ENCODE measurements at regions not wholly inside any gene's neighbourhood (a gene's known extent, or its start where the extent isn't known, plus 50 kb on each side); places are given as distances from the start of the nearest gene placed in this dataset.

- Histone ChIP-seq H3K9me3 (ENCODE audit: low read depth, low read length) (no peaks in the 10 kb centered on the region), H3K4me3 (ENCODE audit: low read length) (no peak overlapping the region), H3K4me1 (ENCODE audit: insufficient read depth, low read length) (peaks cover 20% of the 10 kb centered on the region), H3K27me3 (ENCODE audit: insufficient read depth, low read length) (no peaks in the 10 kb centered on the region)
Observed at GRCh38 chr2:128523457-128523856, 204.8 kb upstream of the HS6ST1 start.

DNA sequence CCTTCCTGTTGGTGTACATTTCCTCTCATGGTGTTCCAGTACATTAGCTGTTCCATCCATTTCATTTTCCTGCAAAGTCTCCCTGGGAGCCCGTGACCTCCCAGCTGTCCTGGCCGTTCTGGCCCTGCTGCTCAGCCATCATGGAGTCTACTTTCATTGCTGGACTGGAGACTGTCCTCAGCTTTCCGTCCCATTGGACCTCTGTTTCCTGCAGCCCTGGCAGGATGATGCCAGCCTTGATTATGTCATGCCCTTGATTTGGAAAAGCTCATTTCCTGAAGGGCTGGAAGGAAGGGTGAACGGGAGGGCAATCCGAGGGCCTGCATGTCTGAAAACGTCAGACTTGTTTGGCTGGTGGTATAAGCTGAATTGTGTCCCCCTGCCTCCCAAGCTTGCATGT, 205.5 kb upstream of the HS6ST1 start:
- Histone ChIP-seq H3K4me3 (ENCODE audit: low read length) (no peak overlapping the region), H3K9me3 (ENCODE audit: low read depth, low read length) (no peaks in the 10 kb centered on the region), H3K4me1 (ENCODE audit: insufficient read depth, low read length) (peaks cover 20% of the 10 kb centered on the region), H3K27me3 (ENCODE audit: insufficient read depth, low read length) (no peaks in the 10 kb centered on the region)

GRCh38 chr2:128525653-128526052, 207.0 kb upstream of the HS6ST1 start:
- Histone ChIP-seq H3K9me3 (ENCODE audit: low read depth, low read length) (no peaks in the 10 kb centered on the region), H3K4me1 (ENCODE audit: insufficient read depth, low read length) (peaks cover 8% of the 10 kb centered on the region), H3K27me3 (ENCODE audit: insufficient read depth, low read length) (no peaks in the 10 kb centered on the region), H3K4me3 (ENCODE audit: low read length) (no peak overlapping the region)

- H3K4me1 ChIP-seq (ENCODE audit: insufficient read depth, low read length) = no peaks in the 10 kb centered on the region
Observed at GRCh38 chr2:128526455-128526976, 207.8 kb upstream of the HS6ST1 start.

GRCh38 chr2:128528133-128528532, 209.5 kb upstream of the HS6ST1 start:
- H3K9me3 ChIP-seq (ENCODE audit: low read depth, low read length) = no peaks in the 10 kb centered on the region
- no peak overlapping the region for H3K4me3 ChIP-seq (ENCODE audit: low read length)
- no peaks in the 10 kb centered on the region for H3K4me1 ChIP-seq (ENCODE audit: insufficient read depth, low read length)
- no peaks in the 10 kb centered on the region for H3K27me3 ChIP-seq (ENCODE audit: insufficient read depth, low read length)

More at GRCh38 chr2:128526455-128526976, 207.8 kb upstream of the HS6ST1 start:
- H3K4me3 ChIP-seq (ENCODE audit: low read length) = no peak overlapping the region
- no peaks in the 10 kb centered on the region for H3K9me3 ChIP-seq (ENCODE audit: low read depth, low read length)
- no peaks in the 10 kb centered on the region for H3K27me3 ChIP-seq (ENCODE audit: insufficient read depth, low read length)

GRCh38 chr2:128530025-128530573, 211.4 kb upstream of the HS6ST1 start:
- Histone ChIP-seq H3K4me3 (ENCODE audit: low read length) (no peak overlapping the region), H3K9me3 (ENCODE audit: low read depth, low read length) (no peaks in the 10 kb centered on the region), H3K27me3 (ENCODE audit: insufficient read depth, low read length) (no peaks in the 10 kb centered on the region), H3K4me1 (ENCODE audit: insufficient read depth, low read length) (no peaks in the 10 kb centered on the region)

DNA sequence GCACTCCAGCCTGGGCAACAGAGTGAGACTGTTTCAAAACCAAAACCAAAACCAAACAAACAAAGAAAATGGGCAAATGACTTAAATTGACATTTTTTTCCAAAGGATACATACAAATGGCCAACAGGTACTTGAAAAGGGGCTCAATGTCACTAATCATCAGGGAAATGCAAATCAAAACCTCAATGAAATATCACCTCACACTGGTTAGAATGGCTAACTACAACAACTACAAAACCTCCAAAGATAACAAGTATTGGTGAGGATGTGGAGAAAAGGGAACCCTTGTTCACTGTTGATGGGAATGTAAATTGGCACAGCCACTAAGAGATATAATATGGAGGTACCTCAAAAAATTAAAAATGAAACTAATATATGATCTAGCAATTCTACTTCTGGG, 213.2 kb upstream of the HS6ST1 start:
- Histone ChIP-seq H3K9me3 (ENCODE audit: low read depth, low read length) (no peaks in the 10 kb centered on the region), H3K27me3 (ENCODE audit: insufficient read depth, low read length) (no peaks in the 10 kb centered on the region), H3K4me1 (ENCODE audit: insufficient read depth, low read length) (no peaks in the 10 kb centered on the region), H3K4me3 (ENCODE audit: low read length) (no peak overlapping the region)

DNA sequence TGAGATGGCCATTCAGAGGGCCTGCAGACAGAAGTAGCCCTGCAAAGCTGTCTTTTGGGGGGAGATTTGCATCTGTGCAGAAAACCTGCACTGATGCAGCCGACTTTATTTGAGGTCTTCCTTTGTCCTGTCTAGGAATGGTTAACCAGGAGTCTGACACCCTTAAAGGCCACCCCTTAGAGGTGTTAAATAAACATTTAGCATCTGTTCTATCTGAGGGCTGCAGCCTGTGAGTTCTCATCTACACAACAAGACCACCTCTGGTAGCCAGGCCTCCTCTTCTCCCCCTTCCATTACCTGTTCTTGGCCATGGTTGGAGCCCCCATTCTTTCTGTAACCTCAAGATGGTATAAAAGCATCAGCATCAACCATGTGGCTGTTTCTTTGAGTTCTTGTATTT, 214.4 kb upstream of the HS6ST1 start:
- Histone ChIP-seq H3K27me3 (ENCODE audit: insufficient read depth, low read length) (no peaks in the 10 kb centered on the region), H3K4me3 (ENCODE audit: low read length) (no peak overlapping the region), H3K4me1 (ENCODE audit: insufficient read depth, low read length) (no peaks in the 10 kb centered on the region), H3K9me3 (ENCODE audit: low read depth, low read length) (no peaks in the 10 kb centered on the region)

DNA sequence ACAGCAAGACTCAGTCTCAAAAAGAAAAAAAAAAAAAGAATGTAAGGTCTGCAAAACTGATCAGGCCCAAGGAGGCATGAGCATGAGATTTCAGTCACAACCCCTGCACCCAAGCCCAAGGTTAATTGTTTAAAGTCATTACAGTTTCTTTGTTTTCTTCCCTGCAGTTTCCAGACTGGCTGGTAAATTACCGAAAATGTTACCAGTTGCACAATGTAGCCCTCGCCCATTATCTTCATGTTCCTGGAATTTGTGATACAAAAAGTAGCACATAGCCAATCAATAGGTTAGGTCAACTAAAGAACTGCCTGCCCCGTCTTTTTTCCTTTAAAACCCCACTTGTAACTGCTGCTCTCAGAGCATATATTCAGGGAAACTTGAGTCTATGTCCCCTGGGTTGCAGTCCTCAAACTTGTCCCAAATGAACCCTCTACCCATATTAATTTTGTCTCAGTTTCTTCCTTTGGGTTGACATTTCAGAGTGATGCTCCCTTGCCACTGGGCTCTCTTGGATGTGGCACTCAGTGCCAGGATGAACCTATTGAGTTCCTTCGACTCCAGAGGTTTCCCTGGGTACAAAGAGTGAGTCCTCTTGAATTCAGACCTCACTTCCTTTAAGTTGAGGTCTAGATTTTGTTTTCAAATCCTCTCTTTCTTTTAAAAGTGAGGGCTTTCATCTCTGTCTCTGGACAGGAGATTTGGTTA, 216.2 kb upstream of the HS6ST1 start:
- Histone ChIP-seq H3K27me3 (ENCODE audit: insufficient read depth, low read length) (no peaks in the 10 kb centered on the region), H3K4me3 (ENCODE audit: low read length) (no peak overlapping the region), H3K4me1 (ENCODE audit: insufficient read depth, low read length) (no peaks in the 10 kb centered on the region), H3K9me3 (ENCODE audit: low read depth, low read length) (no peaks in the 10 kb centered on the region)

DNA sequence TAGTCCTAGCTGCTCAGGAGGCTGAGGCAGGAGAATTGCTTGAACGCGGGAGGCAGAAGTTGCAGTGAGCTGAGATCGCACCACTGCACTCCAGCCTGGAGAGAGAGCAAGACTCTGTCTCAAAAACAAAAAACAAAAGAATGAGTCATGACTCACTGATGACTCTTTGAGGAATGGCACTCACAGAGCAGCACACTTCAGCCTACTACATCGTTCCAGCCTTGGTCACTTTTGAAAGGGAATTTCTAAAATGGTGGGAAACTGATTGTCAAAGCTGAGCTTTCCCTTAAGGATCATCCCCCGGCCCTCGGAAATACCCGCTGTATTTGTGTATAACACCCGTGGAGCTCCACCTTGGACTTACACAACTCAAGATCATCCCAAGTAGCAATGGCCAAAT, 217.3 kb upstream of the HS6ST1 start:
- Histone ChIP-seq H3K9me3 (ENCODE audit: low read depth, low read length) (no peaks in the 10 kb centered on the region), H3K4me1 (ENCODE audit: insufficient read depth, low read length) (no peaks in the 10 kb centered on the region), H3K4me3 (ENCODE audit: low read length) (no peak overlapping the region), H3K27me3 (ENCODE audit: insufficient read depth, low read length) (no peaks in the 10 kb centered on the region)

DNA sequence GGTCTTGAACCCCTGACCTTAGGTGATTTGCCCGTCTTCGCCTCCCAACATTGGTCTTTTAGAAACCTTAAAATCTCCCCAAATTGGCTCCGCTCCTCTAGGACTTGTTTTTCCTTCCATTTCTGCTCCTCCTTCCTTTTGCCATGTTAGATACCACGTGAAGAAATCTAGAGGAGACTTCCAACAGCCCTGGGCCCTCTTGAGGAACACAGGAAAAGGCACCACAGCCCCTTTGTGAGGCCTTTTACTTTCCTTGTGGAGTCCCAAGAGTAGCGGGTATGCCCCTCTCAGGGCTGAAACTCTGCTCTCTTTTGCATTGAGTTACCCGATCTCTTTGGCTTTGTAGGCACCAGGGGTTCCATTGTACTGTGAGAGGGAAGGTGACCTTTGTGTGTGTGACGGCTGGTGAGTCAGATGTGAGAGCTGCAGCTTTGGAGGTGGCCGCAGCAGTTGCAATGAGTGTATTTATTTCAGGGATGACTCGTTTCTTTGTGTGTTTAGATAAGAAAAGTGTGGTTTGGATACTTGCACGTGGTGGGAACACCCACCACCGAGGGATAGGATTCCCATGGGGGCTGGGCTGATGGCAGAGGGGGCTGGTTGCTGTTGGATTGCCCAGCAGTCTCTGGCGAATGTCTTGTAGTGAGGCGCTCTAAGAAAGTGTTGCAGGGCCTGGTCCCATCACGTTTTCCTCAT, 218.4 kb upstream of the HS6ST1 start:
- H3K27me3 ChIP-seq (ENCODE audit: insufficient read depth, low read length) = no peaks in the 10 kb centered on the region
- no peaks in the 10 kb centered on the region for H3K9me3 ChIP-seq (ENCODE audit: low read depth, low read length)
- H3K4me1 ChIP-seq (ENCODE audit: insufficient read depth, low read length) = no peaks in the 10 kb centered on the region
- no peak overlapping the region for H3K4me3 ChIP-seq (ENCODE audit: low read length)

DNA sequence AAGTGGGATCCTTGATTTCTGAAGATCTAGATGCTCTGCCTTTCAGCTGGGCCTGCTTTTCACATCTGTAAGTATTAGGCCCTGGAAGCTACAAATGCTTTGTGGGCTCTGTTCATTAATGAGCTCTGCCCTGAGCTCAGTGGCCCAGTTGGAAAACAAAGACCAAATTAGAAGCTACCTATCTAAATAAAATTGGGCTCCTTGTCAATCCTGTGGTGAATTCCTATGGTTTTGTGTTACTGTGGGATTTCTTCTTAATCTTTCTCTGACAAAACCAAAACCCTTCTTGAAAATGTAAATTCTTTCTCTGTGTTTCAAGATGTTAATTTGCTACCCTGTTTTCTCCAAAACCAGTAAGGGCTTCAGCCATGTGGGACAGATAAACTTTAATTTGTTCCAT, 219.0 kb upstream of the HS6ST1 start:
- H3K27me3 ChIP-seq (ENCODE audit: insufficient read depth, low read length) = no peaks in the 10 kb centered on the region
- no peaks in the 10 kb centered on the region for H3K4me1 ChIP-seq (ENCODE audit: insufficient read depth, low read length)
- H3K4me3 ChIP-seq (ENCODE audit: low read length) = no peak overlapping the region
- H3K9me3 ChIP-seq (ENCODE audit: low read depth, low read length) = no peaks in the 10 kb centered on the region

- H3K9me3 ChIP-seq (ENCODE audit: low read depth, low read length) = no peaks in the 10 kb centered on the region
- H3K27me3 ChIP-seq (ENCODE audit: insufficient read depth, low read length) = no peaks in the 10 kb centered on the region
- H3K4me3 ChIP-seq (ENCODE audit: low read length) = no peak overlapping the region
- no peaks in the 10 kb centered on the region for H3K4me1 ChIP-seq (ENCODE audit: insufficient read depth, low read length)
Observed at GRCh38 chr2:128538396-128538795, 219.7 kb upstream of the HS6ST1 start.

DNA sequence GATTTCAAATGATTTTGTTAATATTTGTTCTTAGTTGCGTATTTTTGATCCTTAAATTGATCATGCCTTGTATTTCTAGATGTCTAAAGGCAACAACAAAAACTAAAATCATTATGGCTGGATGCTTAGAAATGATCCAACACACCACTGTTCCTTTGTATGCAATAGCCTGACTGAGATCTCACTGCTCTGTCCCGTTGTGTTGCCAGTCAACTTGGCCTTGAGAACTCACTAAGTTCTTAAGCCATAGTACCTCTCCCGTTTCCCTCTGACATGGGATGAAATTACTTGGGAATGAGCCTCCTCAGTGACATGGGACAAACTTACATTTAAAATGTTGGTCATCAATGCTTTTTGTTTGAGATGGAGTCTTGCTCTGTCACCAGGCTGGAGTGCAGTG, 222.0 kb upstream of the HS6ST1 start:
- no peaks in the 10 kb centered on the region for H3K27me3 ChIP-seq (ENCODE audit: insufficient read depth, low read length)
- no peaks in the 10 kb centered on the region for H3K9me3 ChIP-seq (ENCODE audit: low read depth, low read length)
- H3K4me3 ChIP-seq (ENCODE audit: low read length) = no peak overlapping the region
- no peaks in the 10 kb centered on the region for H3K4me1 ChIP-seq (ENCODE audit: insufficient read depth, low read length)

GRCh38 chr2:128541448-128541847, 222.8 kb upstream of the HS6ST1 start:
- Histone ChIP-seq H3K9me3 (ENCODE audit: low read depth, low read length) (no peaks in the 10 kb centered on the region), H3K27me3 (ENCODE audit: insufficient read depth, low read length) (no peaks in the 10 kb centered on the region), H3K4me1 (ENCODE audit: insufficient read depth, low read length) (no peaks in the 10 kb centered on the region), H3K4me3 (ENCODE audit: low read length) (no peak overlapping the region)

All from mononuclear cell (primary cell).